ENCODE measurements at regions not wholly inside any gene's neighbourhood (a gene's known extent, or its start where the extent isn't known, plus 50 kb on each side); places are given as distances from the start of the nearest gene placed in this dataset.
"Not testable (repeated sequence)": the region's sequence is repeated elsewhere in the genome, so short reads cannot be mapped to it uniquely, and the experiment has no call there.

GRCh38 chr19:56919308-56919995, 78.9 kb upstream of the PEG3 start:
- Histone ChIP-seq H3K9me3 (replicated peaks; ENCODE audit: insufficient read depth, low read length) (no peaks in the 10 kb centered on the region), H3K27me3 (replicated peaks; ENCODE audit: insufficient read depth, low read length) (no peaks in the 10 kb centered on the region), H3K4me1 (ENCODE audit: low read length) (no peaks in the 10 kb centered on the region), H3K9me2 (replicated peaks; ENCODE audit: insufficient read depth, low read length) (no peaks in the 10 kb centered on the region), H3K27ac (ENCODE audit: low read length) (no peak overlapping the region), H3K79me2 (ENCODE audit: low read length) (no peaks in the 10 kb centered on the region), H3K4me2 (ENCODE audit: low read depth, low read length) (no peak overlapping the region), H3K4me3 (ENCODE audit: low read length) (no peak overlapping the region), H2AFZ (ENCODE audit: low read length) (no peak overlapping the region), H4K20me1 (ENCODE audit: insufficient read depth, low read length) (no peaks in the 10 kb centered on the region), H3F3A (ENCODE audit: insufficient read depth, low read length) (no peaks in the 10 kb centered on the region), H3K9ac (ENCODE audit: low read length) (no peak overlapping the region), H3K36me3 (replicated peaks; ENCODE audit: insufficient read depth, low read length) (no peaks in the 10 kb centered on the region)
- no peak for TF ChIP-seq EZH2phosphoT487 (IDR thresholded peaks at IDR 0.05; ENCODE audit: low read length)
- TF ChIP-seq EZH2 (optimal IDR thresholded peaks at IDR 0.05; ENCODE audit: low read depth, low read length) = no peak
- TF ChIP-seq CTCF (IDR thresholded peaks at IDR 0.05; ENCODE audit: low read length) = no peak
- DNase-seq = no peak

- H3K27me3 ChIP-seq (replicated peaks; ENCODE audit: insufficient read depth, low read length); H3K79me2 ChIP-seq (ENCODE audit: low read length); H3K4me1 ChIP-seq (ENCODE audit: low read length); H3K4me2 ChIP-seq (ENCODE audit: low read depth, low read length); H3F3A ChIP-seq (ENCODE audit: insufficient read depth, low read length); H3K9me2 ChIP-seq (replicated peaks; ENCODE audit: insufficient read depth, low read length); H3K27ac ChIP-seq (ENCODE audit: low read length); H3K36me3 ChIP-seq (replicated peaks; ENCODE audit: insufficient read depth, low read length); DNase-seq; H3K4me3 ChIP-seq (ENCODE audit: low read length); H4K20me1 ChIP-seq (ENCODE audit: insufficient read depth, low read length); H3K9me3 ChIP-seq (replicated peaks; ENCODE audit: insufficient read depth, low read length); H3K9ac ChIP-seq (ENCODE audit: low read length); H2AFZ ChIP-seq (ENCODE audit: low read length): not testable (repeated sequence)
These were observed 85.6 kb upstream of the PEG3 start for GRCh38 chr19:56926094-56926493.

GRCh38 chr19:56927294-56927693, 86.8 kb upstream of the PEG3 start:
- Histone ChIP-seq H3K9me3 (replicated peaks; ENCODE audit: insufficient read depth, low read length) (no peaks in the 10 kb centered on the region), H3K9me2 (replicated peaks; ENCODE audit: insufficient read depth, low read length) (no peaks in the 10 kb centered on the region), H3K4me1 (ENCODE audit: low read length) (no peaks in the 10 kb centered on the region), H3K9ac (ENCODE audit: low read length) (no peak overlapping the region), H2AFZ (ENCODE audit: low read length) (no peak overlapping the region), H3F3A (ENCODE audit: insufficient read depth, low read length) (no peaks in the 10 kb centered on the region), H4K20me1 (ENCODE audit: insufficient read depth, low read length) (no peaks in the 10 kb centered on the region), H3K36me3 (replicated peaks; ENCODE audit: insufficient read depth, low read length) (no peaks in the 10 kb centered on the region), H3K4me3 (ENCODE audit: low read length) (no peak overlapping the region), H3K27ac (ENCODE audit: low read length) (no peak overlapping the region), H3K79me2 (ENCODE audit: low read length) (no peaks in the 10 kb centered on the region), H3K27me3 (replicated peaks; ENCODE audit: insufficient read depth, low read length) (no peaks in the 10 kb centered on the region), H3K4me2 (ENCODE audit: low read depth, low read length) (no peak overlapping the region)
- DNase-seq = no peak
- TF ChIP-seq CTCF (IDR thresholded peaks at IDR 0.05; ENCODE audit: low read length) = no peak
- no peak for TF ChIP-seq EZH2 (optimal IDR thresholded peaks at IDR 0.05; ENCODE audit: low read depth, low read length)

GRCh38 chr19:56927791-56928207, 87.3 kb upstream of the PEG3 start:
- H3K4me3 ChIP-seq (ENCODE audit: low read length) = no peak overlapping the region
- H3K4me2 ChIP-seq (ENCODE audit: low read depth, low read length) = no peak overlapping the region
- H3K9me3 ChIP-seq (replicated peaks; ENCODE audit: insufficient read depth, low read length) = no peaks in the 10 kb centered on the region
- H3K4me1 ChIP-seq (ENCODE audit: low read length) = no peaks in the 10 kb centered on the region
- no peaks in the 10 kb centered on the region for H3F3A ChIP-seq (ENCODE audit: insufficient read depth, low read length)
- no peaks in the 10 kb centered on the region for H4K20me1 ChIP-seq (ENCODE audit: insufficient read depth, low read length)
- no peak overlapping the region for H3K27ac ChIP-seq (ENCODE audit: low read length)
- TF ChIP-seq CTCF (IDR thresholded peaks at IDR 0.05; ENCODE audit: low read length) (no peak), EZH2 (optimal IDR thresholded peaks at IDR 0.05; ENCODE audit: low read depth, low read length) (no peak), EZH2phosphoT487 (IDR thresholded peaks at IDR 0.05; ENCODE audit: low read length) (no peak)
- H3K9me2 ChIP-seq (replicated peaks; ENCODE audit: insufficient read depth, low read length) = no peaks in the 10 kb centered on the region
- no peak for DNase-seq
- no peaks in the 10 kb centered on the region for H3K36me3 ChIP-seq (replicated peaks; ENCODE audit: insufficient read depth, low read length)
- no peaks in the 10 kb centered on the region for H3K27me3 ChIP-seq (replicated peaks; ENCODE audit: insufficient read depth, low read length)
- H3K9ac ChIP-seq (ENCODE audit: low read length) = no peak overlapping the region
- no peaks in the 10 kb centered on the region for H3K79me2 ChIP-seq (ENCODE audit: low read length)
- H2AFZ ChIP-seq (ENCODE audit: low read length) = no peak overlapping the region
